ENCODE measurements at regions not wholly inside any gene's neighbourhood (a gene's known extent, or its start where the extent isn't known, plus 50 kb on each side); places are given as distances from the start of the nearest gene placed in this dataset.

DNA sequence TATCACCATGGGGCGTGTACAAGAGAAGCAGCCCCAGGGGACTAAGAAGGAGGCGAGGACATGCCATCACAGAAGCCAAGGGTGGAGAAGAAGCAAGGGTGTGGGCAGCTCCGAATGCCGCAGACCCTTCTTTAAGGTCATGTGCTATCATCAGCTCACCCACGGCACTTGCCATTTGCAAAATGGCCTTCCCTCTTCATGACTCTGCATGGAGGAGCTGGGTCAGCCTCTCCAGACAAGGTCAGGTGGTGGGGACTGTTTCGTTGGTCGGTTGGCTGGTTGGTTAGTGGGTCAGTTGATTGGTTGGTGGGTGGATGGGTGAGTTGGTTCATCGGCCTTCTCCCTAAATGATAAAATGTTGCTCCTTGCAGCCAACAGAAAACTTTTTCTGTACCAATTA lies 622.5 kb downstream of the TBC1D22A start:
- Histone ChIP-seq H3K4me1 (ENCODE audit: control insufficient read depth in 1 of 2, extremely low read depth in 1 of 2, insufficient read depth in 2 of 2, low read length in 2 of 2) (no peaks in the 10 kb centered on the region), H3K9me3 (no peaks in the 10 kb centered on the region), H3K4me3 (ENCODE audit: control insufficient read depth in 1 of 2, extremely low read depth in 1 of 2, low read length in 1 of 2) (no peak overlapping the region), H3K27me3 (replicated peaks in 1 of 2; ENCODE audit: control insufficient read depth in 2 of 2, extremely low read depth in 1 of 2, insufficient read depth in 2 of 2, low read length in 1 of 2) (peaks cover 0 to 12% of the 10 kb centered on the region in 2 experiments), H3K27ac (ENCODE audit: low read length) (no peak overlapping the region), H3K36me3 (ENCODE audit: control insufficient read depth in 2 of 2, extremely low read depth in 1 of 2, insufficient read depth in 1 of 2, low read length in 1 of 2) (no peaks in the 10 kb centered on the region)
- no peak for ATAC-seq (replicated peaks in 1 of 4)
- H3K36me3 Mint-ChIP-seq = no peaks in the 10 kb centered on the region
- no peaks in the 10 kb centered on the region for H3K9me3 Mint-ChIP-seq
- 69% methylated on average over 4 of the region's 8 CpGs for WGBS (ENCODE audit: insufficient coverage)
- H3K27me3 Mint-ChIP-seq = peaks cover 4 to 11% of the 10 kb centered on the region in 2 donors
- no peak overlapping the region for H3K27ac Mint-ChIP-seq
- H3K4me3 Mint-ChIP-seq = no peak overlapping the region
- ChIA-PET POLR2A (no interaction called here), CTCF (no interaction called here)
- no peaks in the 10 kb centered on the region for H3K4me1 Mint-ChIP-seq
- DNase-seq = no peak

DNA sequence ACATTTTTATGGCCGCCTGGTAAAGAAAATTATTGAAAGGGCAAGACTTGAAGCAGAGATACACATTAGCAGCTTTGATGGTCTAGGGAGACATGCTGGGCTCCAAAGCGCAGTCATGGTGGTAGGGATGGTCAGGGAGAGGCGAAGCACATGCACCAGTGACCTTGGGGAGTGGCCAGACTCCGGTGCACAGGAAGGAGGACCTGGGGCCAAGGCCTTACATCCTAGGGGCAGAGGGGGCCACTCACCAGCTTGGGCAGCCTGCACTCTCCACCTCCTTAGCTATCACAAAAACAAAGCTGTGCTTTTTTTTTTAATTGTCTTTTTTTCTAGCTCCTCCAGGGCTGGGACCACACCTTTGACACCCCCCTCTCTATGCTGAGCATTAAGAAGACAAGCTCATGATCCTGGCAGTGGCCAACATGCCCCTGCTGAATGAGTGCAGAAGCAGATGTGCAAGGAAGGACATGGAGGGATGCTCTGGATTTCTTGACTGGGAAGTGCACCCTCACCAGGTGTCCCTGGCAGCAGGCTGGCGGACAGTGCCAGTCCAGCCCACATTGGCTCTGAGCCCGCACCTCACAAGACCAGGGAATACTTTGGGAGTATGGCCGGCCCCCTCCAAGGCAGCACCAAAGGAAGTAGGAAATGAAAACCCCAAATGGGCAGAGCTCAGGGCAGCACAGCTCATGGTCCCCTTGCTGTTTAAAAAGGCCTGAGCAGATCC lies 619.9 kb downstream of the TBC1D22A start:
- Histone ChIP-seq H3K27ac (ENCODE audit: low read length) (no peak overlapping the region), H3K36me3 (ENCODE audit: control insufficient read depth in 2 of 2, extremely low read depth in 1 of 2, insufficient read depth in 1 of 2, low read length in 1 of 2) (no peaks in the 10 kb centered on the region), H3K4me3 (ENCODE audit: control insufficient read depth in 1 of 2, extremely low read depth in 1 of 2, low read length in 1 of 2) (no peak overlapping the region), H3K27me3 (replicated peaks in 1 of 2; ENCODE audit: control insufficient read depth in 2 of 2, extremely low read depth in 1 of 2, insufficient read depth in 2 of 2, low read length in 1 of 2) (peaks cover 0 to 10% of the 10 kb centered on the region in 2 experiments), H3K4me1 (ENCODE audit: control insufficient read depth in 1 of 2, extremely low read depth in 1 of 2, insufficient read depth in 2 of 2, low read length in 2 of 2) (no peaks in the 10 kb centered on the region), H3K9me3 (no peaks in the 10 kb centered on the region)
- CTCF ChIA-PET = no interaction called here
- no peak for DNase-seq
- Mint-ChIP-seq H3K4me3 (no peak overlapping the region), H3K36me3 (no peaks in the 10 kb centered on the region), H3K27me3 (peaks cover 4 to 11% of the 10 kb centered on the region in 2 donors), H3K4me1 (no peaks in the 10 kb centered on the region), H3K27ac (no peak overlapping the region), H3K9me3 (peaks cover 0 to 10% (median 6%) of the 10 kb centered on the region in 3 donors)
- WGBS (ENCODE audit: insufficient coverage) = 73% methylated on average over 6 of the region's 7 CpGs
- ATAC-seq (replicated peaks in 1 of 4) = no peak
- POLR2A ChIA-PET = no interaction called here

DNA sequence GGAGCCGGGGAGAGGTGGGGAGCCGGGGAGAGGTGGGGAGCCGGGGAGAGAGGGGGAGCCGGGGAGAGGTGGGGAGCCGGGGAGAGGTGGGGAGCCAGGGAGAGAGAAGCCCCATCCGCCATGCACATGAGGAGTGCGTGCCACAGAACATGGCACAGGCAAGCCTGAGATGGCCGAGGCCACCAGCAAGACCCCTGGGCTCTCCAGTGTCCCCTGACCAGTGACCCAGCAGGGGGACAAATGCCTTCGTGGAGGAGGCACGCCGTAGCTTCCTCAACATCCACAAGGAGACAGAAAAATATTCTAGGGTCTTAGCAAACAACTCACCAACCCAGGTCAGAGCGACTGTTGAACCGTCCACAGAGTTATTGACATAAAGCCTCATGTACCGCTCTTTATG lies 618.8 kb downstream of the TBC1D22A start:
- DNase-seq = no peak
- ATAC-seq (replicated peaks in 1 of 4) = no peak
- H3K36me3 ChIP-seq (ENCODE audit: control insufficient read depth in 2 of 2, extremely low read depth in 1 of 2, insufficient read depth in 1 of 2, low read length in 1 of 2) = no peaks in the 10 kb centered on the region
- ChIA-PET CTCF (no interaction called here), POLR2A (no interaction called here)
- no peak overlapping the region for H3K27ac ChIP-seq (ENCODE audit: low read length)
- no peak overlapping the region for H3K27ac Mint-ChIP-seq
- no peak overlapping the region for H3K4me3 ChIP-seq (ENCODE audit: control insufficient read depth in 1 of 2, extremely low read depth in 1 of 2, low read length in 1 of 2)
- H3K27me3 ChIP-seq (replicated peaks in 1 of 2; ENCODE audit: control insufficient read depth in 2 of 2, extremely low read depth in 1 of 2, insufficient read depth in 2 of 2, low read length in 1 of 2) = peaks cover 0 to 9% of the 10 kb centered on the region in 2 experiments
- WGBS (ENCODE audit: insufficient coverage) = 91% methylated on average over 4 of the region's 14 CpGs
- H3K4me1 Mint-ChIP-seq = no peaks in the 10 kb centered on the region
- no peaks in the 10 kb centered on the region for H3K36me3 Mint-ChIP-seq
- peaks cover 0 to 10% (median 6%) of the 10 kb centered on the region in 3 donors for H3K9me3 Mint-ChIP-seq
- no peaks in the 10 kb centered on the region for H3K4me1 ChIP-seq (ENCODE audit: control insufficient read depth in 1 of 2, extremely low read depth in 1 of 2, insufficient read depth in 2 of 2, low read length in 2 of 2)
- H3K4me3 Mint-ChIP-seq = no peak overlapping the region
- no peaks in the 10 kb centered on the region for H3K9me3 ChIP-seq
- peaks cover 2 to 11% of the 10 kb centered on the region in 2 donors for H3K27me3 Mint-ChIP-seq

DNA sequence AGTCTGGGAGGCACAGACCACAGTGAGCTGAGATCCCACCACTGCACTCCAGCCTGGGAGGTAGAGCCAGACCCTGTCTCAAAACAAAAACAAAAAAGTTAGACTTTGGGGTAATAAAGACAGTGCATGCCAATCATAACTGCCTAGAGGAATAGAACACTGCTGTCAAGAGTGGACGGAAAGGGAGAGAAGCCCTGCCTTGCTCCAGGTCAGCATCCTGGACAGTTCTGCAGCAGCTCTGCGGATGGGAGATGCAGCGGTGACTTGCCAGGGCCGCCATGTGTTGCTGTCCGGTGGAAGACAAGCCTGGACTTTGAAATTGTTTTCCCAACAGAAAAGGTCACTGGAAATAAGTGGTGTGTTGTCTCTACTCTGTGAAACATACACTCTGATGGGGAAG lies 618.2 kb downstream of the TBC1D22A start:
- H3K4me1 Mint-ChIP-seq = no peaks in the 10 kb centered on the region
- peaks cover 2 to 11% of the 10 kb centered on the region in 2 donors for H3K27me3 Mint-ChIP-seq
- Histone ChIP-seq H3K36me3 (ENCODE audit: control insufficient read depth in 2 of 2, extremely low read depth in 1 of 2, insufficient read depth in 1 of 2, low read length in 1 of 2) (no peaks in the 10 kb centered on the region), H3K27me3 (replicated peaks in 1 of 2; ENCODE audit: control insufficient read depth in 2 of 2, extremely low read depth in 1 of 2, insufficient read depth in 2 of 2, low read length in 1 of 2) (peaks cover 0 to 9% of the 10 kb centered on the region in 2 experiments), H3K4me1 (ENCODE audit: control insufficient read depth in 1 of 2, extremely low read depth in 1 of 2, insufficient read depth in 2 of 2, low read length in 2 of 2) (no peaks in the 10 kb centered on the region), H3K9me3 (no peaks in the 10 kb centered on the region), H3K4me3 (ENCODE audit: control insufficient read depth in 1 of 2, extremely low read depth in 1 of 2, low read length in 1 of 2) (no peak overlapping the region), H3K27ac (ENCODE audit: low read length) (no peak overlapping the region)
- ATAC-seq (replicated peaks in 1 of 4) (no peak), DNase-seq (no peak)
- no peak overlapping the region for H3K4me3 Mint-ChIP-seq
- no peaks in the 10 kb centered on the region for H3K36me3 Mint-ChIP-seq
- ChIA-PET POLR2A (no interaction called here), CTCF (no interaction called here)
- 81% methylated on average over 5 of the region's 5 CpGs for WGBS (ENCODE audit: insufficient coverage)
- no peak overlapping the region for H3K27ac Mint-ChIP-seq
- peaks cover 0 to 10% (median 6%) of the 10 kb centered on the region in 3 donors for H3K9me3 Mint-ChIP-seq

DNA sequence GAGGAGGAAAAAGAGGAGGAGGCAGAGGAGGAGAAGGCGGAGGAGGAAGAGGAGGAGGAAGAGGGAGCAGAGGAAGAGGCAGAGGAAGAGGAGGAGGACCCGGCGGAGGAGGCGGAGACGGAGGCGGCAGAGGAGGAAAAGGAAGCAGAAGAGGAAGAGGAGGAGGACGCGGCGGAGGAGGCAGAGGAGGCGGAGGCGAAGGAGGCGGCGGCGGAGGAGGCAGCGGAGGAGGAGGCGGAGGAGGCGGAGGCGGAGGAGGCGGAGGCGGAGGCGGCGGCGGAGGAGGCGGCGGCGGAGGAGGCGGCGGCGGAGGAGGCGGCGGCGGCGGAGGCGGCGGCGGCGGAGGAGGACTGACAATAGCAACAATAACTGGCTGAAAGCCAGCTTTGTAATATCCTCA lies 616.6 kb downstream of the TBC1D22A start:
- DNase-seq = no peak
- Mint-ChIP-seq H3K4me1 (no peaks in the 10 kb centered on the region), H3K9me3 (peaks cover 0 to 10% (median 6%) of the 10 kb centered on the region in 3 donors), H3K27ac (no peak overlapping the region), H3K27me3 (peaks cover 4 to 10% of the 10 kb centered on the region in 2 donors), H3K36me3 (no peaks in the 10 kb centered on the region), H3K4me3 (no peak overlapping the region)
- Histone ChIP-seq H3K27me3 (replicated peaks in 1 of 2; ENCODE audit: control insufficient read depth in 2 of 2, extremely low read depth in 1 of 2, insufficient read depth in 2 of 2, low read length in 1 of 2) (peaks cover 0 to 12% of the 10 kb centered on the region in 2 experiments), H3K4me1 (ENCODE audit: control insufficient read depth in 1 of 2, extremely low read depth in 1 of 2, insufficient read depth in 2 of 2, low read length in 2 of 2) (no peaks in the 10 kb centered on the region), H3K9me3 (no peaks in the 10 kb centered on the region), H3K27ac (ENCODE audit: low read length) (no peak overlapping the region), H3K36me3 (ENCODE audit: control insufficient read depth in 2 of 2, extremely low read depth in 1 of 2, insufficient read depth in 1 of 2, low read length in 1 of 2) (no peaks in the 10 kb centered on the region), H3K4me3 (ENCODE audit: control insufficient read depth in 1 of 2, extremely low read depth in 1 of 2, low read length in 1 of 2) (no peak overlapping the region)
- POLR2A ChIA-PET = no interaction called here
- CTCF ChIA-PET = no interaction called here
- ATAC-seq (replicated peaks in 1 of 4) = no peak
- 96% methylated on average over 11 of the region's 37 CpGs for WGBS (ENCODE audit: insufficient coverage)

DNA sequence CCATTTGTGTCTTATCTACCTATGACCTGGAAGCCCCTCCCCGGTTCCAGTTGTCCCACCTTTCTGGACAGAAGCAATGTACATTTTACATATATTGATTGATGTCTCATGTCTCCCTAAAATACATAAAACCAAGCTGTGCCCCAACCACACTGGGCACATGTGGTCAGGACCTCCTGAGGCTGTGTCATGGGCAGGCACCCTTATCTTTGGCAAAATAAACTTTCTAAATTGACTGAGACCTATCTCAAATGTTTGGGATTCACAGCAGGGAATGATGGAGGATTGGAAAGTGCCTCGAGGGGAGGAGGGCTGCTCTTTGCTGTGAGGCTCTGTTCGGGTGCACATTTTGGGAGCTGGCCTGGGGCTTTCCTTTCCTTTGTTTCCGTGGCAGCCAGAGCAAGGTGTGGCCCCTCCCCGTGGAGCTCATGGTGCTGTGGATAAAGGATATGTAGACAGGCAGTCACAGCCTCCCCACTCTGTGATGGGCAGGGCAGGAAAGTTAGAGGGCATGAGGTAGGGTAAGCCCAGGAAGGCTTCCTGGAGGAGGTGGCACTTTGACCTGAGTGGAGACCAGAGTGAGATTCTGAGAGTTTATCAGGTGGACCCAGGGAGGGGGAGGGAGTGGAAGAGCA lies 615.6 kb downstream of the TBC1D22A start:
- POLR2A ChIA-PET = no interaction called here
- ATAC-seq (replicated peaks in 1 of 4) = no peak
- Histone ChIP-seq H3K4me3 (ENCODE audit: control insufficient read depth in 1 of 2, extremely low read depth in 1 of 2, low read length in 1 of 2) (no peak overlapping the region), H3K27ac (ENCODE audit: low read length) (no peak overlapping the region), H3K27me3 (replicated peaks in 1 of 2; ENCODE audit: control insufficient read depth in 2 of 2, extremely low read depth in 1 of 2, insufficient read depth in 2 of 2, low read length in 1 of 2) (peaks cover 0 to 14% of the 10 kb centered on the region in 2 experiments), H3K4me1 (ENCODE audit: control insufficient read depth in 1 of 2, extremely low read depth in 1 of 2, insufficient read depth in 2 of 2, low read length in 2 of 2) (no peaks in the 10 kb centered on the region), H3K36me3 (ENCODE audit: control insufficient read depth in 2 of 2, extremely low read depth in 1 of 2, insufficient read depth in 1 of 2, low read length in 1 of 2) (no peaks in the 10 kb centered on the region), H3K9me3 (no peaks in the 10 kb centered on the region)
- DNase-seq = no peak
- no peak overlapping the region for H3K4me3 Mint-ChIP-seq
- WGBS (ENCODE audit: insufficient coverage) = 75% methylated on average over 2 of the region's 5 CpGs
- H3K27me3 Mint-ChIP-seq = peaks cover 4 to 6% of the 10 kb centered on the region in 2 donors
- no peak overlapping the region for H3K27ac Mint-ChIP-seq
- no peaks in the 10 kb centered on the region for H3K4me1 Mint-ChIP-seq
- H3K9me3 Mint-ChIP-seq = peaks cover 0 to 10% (median 6%) of the 10 kb centered on the region in 3 donors
- no peaks in the 10 kb centered on the region for H3K36me3 Mint-ChIP-seq
- CTCF ChIA-PET = no interaction called here

Measured in T-cell (primary cell).